ENCODE measurements at regions not wholly inside any gene's neighbourhood (a gene's known extent, or its start where the extent isn't known, plus 50 kb on each side); places are given as distances from the start of the nearest gene placed in this dataset.

DNA sequence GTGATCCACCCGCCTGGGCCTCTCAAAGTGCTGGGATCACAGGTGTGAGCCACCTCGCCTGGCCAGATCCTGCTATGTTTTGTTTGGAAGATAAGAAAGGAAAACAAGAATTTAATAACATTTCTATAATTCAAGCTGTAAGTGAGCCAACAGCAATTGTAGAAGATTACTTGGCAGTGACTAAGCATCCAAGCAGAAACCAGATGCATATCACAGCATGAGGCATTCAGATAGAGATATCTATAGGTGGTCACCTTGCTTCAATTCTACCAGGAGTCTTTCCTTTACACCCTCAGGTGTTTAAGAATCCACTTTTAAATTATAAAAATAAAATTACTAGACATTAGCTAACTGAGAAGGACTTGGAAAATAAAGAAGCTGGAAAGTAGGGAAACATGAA, 83.9 kb upstream of the ATF7IP start:
- TF ChIP-seq, protein P1, sequence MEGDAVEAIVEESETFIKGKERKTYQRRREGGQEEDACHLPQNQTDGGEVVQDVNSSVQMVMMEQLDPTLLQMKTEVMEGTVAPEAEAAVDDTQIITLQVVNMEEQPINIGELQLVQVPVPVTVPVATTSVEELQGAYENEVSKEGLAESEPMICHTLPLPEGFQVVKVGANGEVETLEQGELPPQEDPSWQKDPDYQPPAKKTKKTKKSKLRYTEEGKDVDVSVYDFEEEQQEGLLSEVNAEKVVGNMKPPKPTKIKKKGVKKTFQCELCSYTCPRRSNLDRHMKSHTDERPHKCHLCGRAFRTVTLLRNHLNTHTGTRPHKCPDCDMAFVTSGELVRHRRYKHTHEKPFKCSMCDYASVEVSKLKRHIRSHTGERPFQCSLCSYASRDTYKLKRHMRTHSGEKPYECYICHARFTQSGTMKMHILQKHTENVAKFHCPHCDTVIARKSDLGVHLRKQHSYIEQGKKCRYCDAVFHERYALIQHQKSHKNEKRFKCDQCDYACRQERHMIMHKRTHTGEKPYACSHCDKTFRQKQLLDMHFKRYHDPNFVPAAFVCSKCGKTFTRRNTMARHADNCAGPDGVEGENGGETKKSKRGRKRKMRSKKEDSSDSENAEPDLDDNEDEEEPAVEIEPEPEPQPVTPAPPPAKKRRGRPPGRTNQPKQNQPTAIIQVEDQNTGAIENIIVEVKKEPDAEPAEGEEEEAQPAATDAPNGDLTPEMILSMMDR (IDR thresholded peaks at IDR 0.05), result no peak
- TF ChIP-seq POLR2A (IDR thresholded peaks at IDR 0.05), result no peak

Data from Peyer's patch (tissue), 4 donors.